Testis (tissue), 2 donors: ENCODE measurements at regions not wholly inside any gene's neighbourhood (a gene's known extent, or its start where the extent isn't known, plus 50 kb on each side); places are given as distances from the start of the nearest gene placed in this dataset.

Experiments used
- DNase-seq: peaks from one replicate; pipeline ENCODE4 v3.0.0-alpha.2; 2019
- H3K27ac ChIP-seq, 2 donors: fragments of 200-600 bp; sonication (generic); one replicate each; pipeline ENCODE4 v1.5.1; 2019
- H3K27me3 ChIP-seq: fragments of 200-600 bp; sonication (generic); one replicate; pipeline ENCODE4 v1.5.1; 2019
- H3K36me3 ChIP-seq: fragments of 200-600 bp; sonication (generic); one replicate; pipeline ENCODE4 v1.5.1; 2017; ENCODE audit warnings: low read depth; ENCODE audit errors: missing control alignments
- H3K4me1 ChIP-seq: fragments of 200-600 bp; sonication (generic); one replicate; pipeline ENCODE4 v1.5.1; 2019
- H3K4me3 ChIP-seq, 2 donors: fragments of 200-600 bp; sonication (generic); one replicate each; pipeline ENCODE4 v1.5.1; 2017 to 2019
- H3K9me3 ChIP-seq: fragments of 200-600 bp; sonication (generic); one replicate; pipeline ENCODE4 v1.5.1; 2017
- POLR2A ChIP-seq: fragments of 450-650 bp; IDR thresholded peaks from one replicate; pipeline ENCODE4 v1.6.1; 2017; ENCODE audit warnings: antibody characterized with exemption, mild to moderate bottlenecking, moderate library complexity
- WGBS, 2 donors: methylation state at CpG; one replicate each; pipeline ENCODE4 v1.1.5; 2018; 5-methylcytosine and 5-hydroxymethylcytosine counted together
- intact Hi-C: fragments of 100-400 bp; cut with DNase I; formaldehyde crosslinking; loops from one replicate; pipeline ENCODE4 v1.15.1; 2023; ENCODE audit warnings: low total_unique reads
- TF ChIP-seq, protein P1 (sequence below), 3 experiments: fragments of 450-650 bp in 2 of 3; fragments of 200-600 bp in 1 of 3; sonication (generic) in 1 of 3; IDR thresholded peaks; one replicate each; pipeline ENCODE4 v1.5.1; 2016 to 2019; ENCODE audit warnings: antibody characterized with exemption in 3 of 3, mild to moderate bottlenecking in 2 of 3, moderate library complexity in 1 of 3

DNA sequence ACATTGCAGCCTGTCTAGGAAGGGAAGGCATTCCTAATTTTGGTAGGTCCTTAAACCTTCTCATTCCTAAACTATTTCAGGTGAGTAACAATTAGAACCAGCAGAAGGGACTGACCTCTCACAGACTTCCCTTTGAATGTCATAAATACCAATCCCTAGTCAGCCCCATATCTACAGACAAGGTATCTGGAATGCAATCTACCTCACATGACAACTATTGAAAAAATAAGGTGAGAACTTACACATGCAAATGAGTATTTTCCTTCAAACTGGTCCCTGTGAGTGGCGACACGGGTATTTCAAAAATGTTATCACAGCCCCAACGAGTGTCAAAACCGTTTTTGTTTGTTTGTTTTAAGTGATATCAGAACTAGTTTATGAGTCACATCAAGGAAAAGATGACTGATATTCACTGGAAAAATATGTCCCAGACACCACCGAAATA lies 102.4 kb upstream of the VCX2 start:
- H3K27ac ChIP-seq = no peak overlapping the region
- no peak overlapping the region for H3K4me3 ChIP-seq
- H3K36me3 ChIP-seq = no peaks in the 10 kb centered on the region
- TF ChIP-seq, protein P1, sequence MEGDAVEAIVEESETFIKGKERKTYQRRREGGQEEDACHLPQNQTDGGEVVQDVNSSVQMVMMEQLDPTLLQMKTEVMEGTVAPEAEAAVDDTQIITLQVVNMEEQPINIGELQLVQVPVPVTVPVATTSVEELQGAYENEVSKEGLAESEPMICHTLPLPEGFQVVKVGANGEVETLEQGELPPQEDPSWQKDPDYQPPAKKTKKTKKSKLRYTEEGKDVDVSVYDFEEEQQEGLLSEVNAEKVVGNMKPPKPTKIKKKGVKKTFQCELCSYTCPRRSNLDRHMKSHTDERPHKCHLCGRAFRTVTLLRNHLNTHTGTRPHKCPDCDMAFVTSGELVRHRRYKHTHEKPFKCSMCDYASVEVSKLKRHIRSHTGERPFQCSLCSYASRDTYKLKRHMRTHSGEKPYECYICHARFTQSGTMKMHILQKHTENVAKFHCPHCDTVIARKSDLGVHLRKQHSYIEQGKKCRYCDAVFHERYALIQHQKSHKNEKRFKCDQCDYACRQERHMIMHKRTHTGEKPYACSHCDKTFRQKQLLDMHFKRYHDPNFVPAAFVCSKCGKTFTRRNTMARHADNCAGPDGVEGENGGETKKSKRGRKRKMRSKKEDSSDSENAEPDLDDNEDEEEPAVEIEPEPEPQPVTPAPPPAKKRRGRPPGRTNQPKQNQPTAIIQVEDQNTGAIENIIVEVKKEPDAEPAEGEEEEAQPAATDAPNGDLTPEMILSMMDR (IDR thresholded peaks at IDR 0.05) = no peak
- TF ChIP-seq POLR2A = no peak
- H3K9me3 ChIP-seq = no peaks in the 10 kb centered on the region
- no peak for DNase-seq
- H3K27me3 ChIP-seq = no peaks in the 10 kb centered on the region
- 83 to 87% methylated on average over 5 of the region's 5 CpGs for WGBS, 2 donors
- intact Hi-C loops = no loop called here
- H3K4me1 ChIP-seq = no peaks in the 10 kb centered on the region

DNA sequence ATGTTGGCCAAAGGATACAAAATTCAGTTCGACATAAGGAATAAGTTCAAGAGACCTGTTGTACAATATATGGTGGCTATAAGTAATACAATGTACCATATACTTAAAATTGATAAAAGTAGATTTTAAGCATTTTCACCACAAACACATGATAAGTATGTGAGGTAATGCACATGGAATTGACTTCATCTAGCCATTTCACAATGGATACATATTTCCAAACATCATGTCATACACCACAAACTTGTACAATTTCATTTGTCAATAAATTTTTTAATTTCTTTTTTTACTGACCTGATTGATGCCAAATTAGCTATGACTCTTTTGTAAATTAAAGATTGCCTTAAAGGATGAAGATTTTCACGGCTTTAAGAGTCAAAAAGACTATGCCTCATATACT lies 103.1 kb upstream of the VCX2 start:
- Histone ChIP-seq H3K4me1 (no peaks in the 10 kb centered on the region), H3K4me3 (no peak overlapping the region), H3K27me3 (no peaks in the 10 kb centered on the region), H3K36me3 (no peaks in the 10 kb centered on the region), H3K9me3 (no peaks in the 10 kb centered on the region), H3K27ac (no peak overlapping the region)
- DNase-seq = no peak
- intact Hi-C loops = no loop called here
- 88 to 94% methylated on average over 2 of the region's 2 CpGs for WGBS, 2 donors
- TF ChIP-seq, protein P1 (IDR thresholded peaks at IDR 0.05) = no peak
- no peak for TF ChIP-seq POLR2A

DNA sequence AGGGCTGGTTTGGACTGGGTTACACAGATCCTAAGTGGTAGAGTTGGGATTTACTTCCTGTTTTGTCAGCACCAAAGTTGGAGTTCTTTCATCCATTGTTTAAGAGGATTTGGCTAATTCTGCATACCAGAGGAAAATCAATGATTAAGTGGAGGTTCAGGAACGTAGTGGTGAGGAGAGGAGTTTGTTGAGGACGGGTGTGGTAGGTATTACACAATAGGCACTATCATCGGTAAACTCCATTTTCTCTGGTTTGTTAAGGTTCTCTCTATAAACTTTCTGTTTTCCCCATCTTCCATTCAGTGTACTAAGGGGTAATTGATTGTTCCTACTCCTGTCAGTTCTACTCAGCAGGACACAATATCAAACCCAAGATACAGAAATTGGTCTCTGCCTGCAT lies 107.5 kb upstream of the VCX2 start:
- Histone ChIP-seq H3K27ac (no peak overlapping the region), H3K36me3 (no peaks in the 10 kb centered on the region), H3K4me3 (no peak overlapping the region), H3K4me1 (no peaks in the 10 kb centered on the region), H3K27me3 (no peaks in the 10 kb centered on the region), H3K9me3 (no peaks in the 10 kb centered on the region)
- DNase-seq = no peak
- WGBS, 2 donors = 82 to 100% methylated on average over 2 to 3 of the region's 3 CpGs
- intact Hi-C loops = no loop called here
- TF ChIP-seq, protein P1 (IDR thresholded peaks at IDR 0.05) = no peak
- no peak for TF ChIP-seq POLR2A

DNA sequence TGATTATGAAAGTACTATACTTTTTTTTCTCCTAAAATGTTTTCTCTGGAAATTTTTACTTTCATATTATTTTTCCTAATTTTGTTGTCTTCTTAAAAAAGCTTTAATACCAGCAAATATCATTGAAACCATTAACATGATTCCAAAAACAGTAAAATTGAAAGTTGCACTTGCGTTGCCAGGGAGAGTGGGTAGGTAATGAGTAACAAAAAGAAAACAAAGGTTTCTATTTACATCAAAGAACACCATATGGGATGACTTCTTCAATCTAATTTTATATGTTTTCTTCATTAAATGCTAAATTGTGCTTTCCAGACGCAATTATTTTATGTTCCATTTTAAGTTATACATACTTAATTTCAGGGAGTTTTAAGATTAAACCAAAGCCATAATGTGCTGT lies 108.3 kb upstream of the VCX2 start:
- no peaks in the 10 kb centered on the region for H3K27me3 ChIP-seq
- H3K27ac ChIP-seq = no peak overlapping the region
- intact Hi-C loops = no loop called here
- no peaks in the 10 kb centered on the region for H3K36me3 ChIP-seq
- no peaks in the 10 kb centered on the region for H3K4me1 ChIP-seq
- H3K9me3 ChIP-seq = no peaks in the 10 kb centered on the region
- no peak overlapping the region for H3K4me3 ChIP-seq
- no peak for DNase-seq
- 48 to 88% methylated on average over 2 of the region's 2 CpGs for WGBS, 2 donors
- no peak for TF ChIP-seq POLR2A
- TF ChIP-seq, protein P1 (IDR thresholded peaks at IDR 0.05) = no peak

DNA sequence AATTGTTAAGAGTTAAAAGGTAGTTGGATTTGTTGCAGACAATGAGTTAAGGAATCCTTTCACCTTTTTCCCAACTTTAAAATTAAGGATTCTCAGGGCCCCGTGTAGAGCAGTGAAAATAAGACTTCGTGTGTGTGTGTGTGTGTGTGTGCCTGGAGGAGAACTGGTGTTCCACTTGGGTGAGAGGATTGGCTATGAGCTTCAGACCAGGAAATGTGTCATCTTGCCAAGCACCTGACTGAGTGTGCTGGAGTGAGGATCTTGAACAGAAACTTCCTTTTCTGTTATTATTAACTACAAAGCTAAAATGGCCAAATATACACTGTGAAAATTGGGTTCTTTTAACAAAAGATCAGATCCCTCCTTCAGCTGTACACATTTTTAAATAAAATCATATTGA lies 113.1 kb upstream of the VCX2 start:
- WGBS, 2 donors = 36 to 65% methylated on average over 2 of the region's 2 CpGs
- no peak for TF ChIP-seq POLR2A
- intact Hi-C loops = no loop called here
- Histone ChIP-seq H3K9me3 (no peaks in the 10 kb centered on the region), H3K36me3 (no peaks in the 10 kb centered on the region), H3K27me3 (no peaks in the 10 kb centered on the region), H3K4me1 (no peaks in the 10 kb centered on the region), H3K27ac (no peak overlapping the region), H3K4me3 (no peak overlapping the region)
- no peak for DNase-seq
